Activated naive CD8-positive, alpha-beta T cell treated with anti-CD3 and anti-CD28 coated beads for 36 hours (primary cell): ENCODE measurements at regions not wholly inside any gene's neighbourhood (a gene's known extent, or its start where the extent isn't known, plus 50 kb on each side); places are given as distances from the start of the nearest gene placed in this dataset.

Experiments used
- DNase-seq: peaks from one replicate; pipeline ENCODE4 v3.0.0; 2021
- H3K27ac Mint-ChIP-seq: one replicate; pipeline ENCODE4 v1.8.0; 2022; ENCODE audit warnings: mild to moderate bottlenecking, moderate library complexity, mixed read lengths
- H3K27me3 Mint-ChIP-seq: one replicate; pipeline ENCODE4 v1.8.0; 2022; ENCODE audit warnings: mild to moderate bottlenecking, mixed read lengths
- H3K36me3 Mint-ChIP-seq: one replicate; pipeline ENCODE4 v1.8.0; 2021; ENCODE audit warnings: mild to moderate bottlenecking, mixed read lengths
- H3K4me1 Mint-ChIP-seq: one replicate; pipeline ENCODE4 v1.8.0; 2021; ENCODE audit warnings: mixed read lengths
- H3K4me3 Mint-ChIP-seq: one replicate; pipeline ENCODE4 v1.8.0; 2022; ENCODE audit warnings: mild to moderate bottlenecking, moderate library complexity, mixed read lengths
- H3K9me3 Mint-ChIP-seq: one replicate; pipeline ENCODE4 v1.8.0; 2022; ENCODE audit warnings: mixed read lengths

- Mint-ChIP-seq H3K36me3 (no peaks in the 10 kb centered on the region), H3K9me3 (no peaks in the 10 kb centered on the region), H3K27me3 (no peaks in the 10 kb centered on the region), H3K27ac (no peak overlapping the region), H3K4me3 (no peak overlapping the region), H3K4me1 (no peaks in the 10 kb centered on the region)
- no peak for DNase-seq
Observed at GRCh38 chr10:70939441-70940003, 51.2 kb upstream of the PCBD1 start.

GRCh38 chr10:70940834-70941568 is 52.6 kb upstream of the PCBD1 start:
- no peak for DNase-seq
- no peaks in the 10 kb centered on the region for H3K27me3 Mint-ChIP-seq
- no peak overlapping the region for H3K27ac Mint-ChIP-seq
- H3K4me1 Mint-ChIP-seq = no peaks in the 10 kb centered on the region
- no peaks in the 10 kb centered on the region for H3K36me3 Mint-ChIP-seq
- H3K4me3 Mint-ChIP-seq = no peak overlapping the region
- no peaks in the 10 kb centered on the region for H3K9me3 Mint-ChIP-seq

- no peak overlapping the region for H3K27ac Mint-ChIP-seq
- DNase-seq = no peak
Observed at GRCh38 chr10:70942125-70942524, 53.8 kb upstream of the PCBD1 start.

GRCh38 chr10:70942725-70943124 is 54.4 kb upstream of the PCBD1 start:
- Mint-ChIP-seq H3K9me3 (no peaks in the 10 kb centered on the region), H3K4me3 (no peak overlapping the region), H3K4me1 (no peaks in the 10 kb centered on the region), H3K36me3 (no peaks in the 10 kb centered on the region), H3K27ac (no peak overlapping the region), H3K27me3 (no peaks in the 10 kb centered on the region)
- no peak for DNase-seq

More at GRCh38 chr10:70942125-70942524, 53.8 kb upstream of the PCBD1 start:
- no peak overlapping the region for H3K4me3 Mint-ChIP-seq
- no peaks in the 10 kb centered on the region for H3K4me1 Mint-ChIP-seq
- H3K36me3 Mint-ChIP-seq = no peaks in the 10 kb centered on the region
- no peaks in the 10 kb centered on the region for H3K9me3 Mint-ChIP-seq
- H3K27me3 Mint-ChIP-seq = no peaks in the 10 kb centered on the region

GRCh38 chr10:70943249-70943648 is 54.9 kb upstream of the PCBD1 start:
- Mint-ChIP-seq H3K4me3 (no peak overlapping the region), H3K9me3 (no peaks in the 10 kb centered on the region), H3K4me1 (no peaks in the 10 kb centered on the region), H3K27me3 (no peaks in the 10 kb centered on the region), H3K27ac (no peak overlapping the region), H3K36me3 (no peaks in the 10 kb centered on the region)
- DNase-seq = no peak

GRCh38 chr10:70943841-70944466 is 55.6 kb upstream of the PCBD1 start:
- no peaks in the 10 kb centered on the region for H3K27me3 Mint-ChIP-seq
- no peaks in the 10 kb centered on the region for H3K9me3 Mint-ChIP-seq
- DNase-seq = no peak
- no peaks in the 10 kb centered on the region for H3K4me1 Mint-ChIP-seq
- no peak overlapping the region for H3K4me3 Mint-ChIP-seq
- H3K36me3 Mint-ChIP-seq = no peaks in the 10 kb centered on the region
- H3K27ac Mint-ChIP-seq = no peak overlapping the region

GRCh38 chr10:70950037-70950436 is 61.7 kb upstream of the PCBD1 start:
- Mint-ChIP-seq H3K9me3 (no peaks in the 10 kb centered on the region), H3K27ac (no peak overlapping the region), H3K36me3 (no peaks in the 10 kb centered on the region), H3K4me3 (no peak overlapping the region), H3K4me1 (no peaks in the 10 kb centered on the region), H3K27me3 (no peaks in the 10 kb centered on the region)
- no peak for DNase-seq

- no peaks in the 10 kb centered on the region for H3K4me1 Mint-ChIP-seq
- H3K27me3 Mint-ChIP-seq = no peaks in the 10 kb centered on the region
- no peaks in the 10 kb centered on the region for H3K9me3 Mint-ChIP-seq
- H3K27ac Mint-ChIP-seq = no peak overlapping the region
- no peak for DNase-seq
- no peaks in the 10 kb centered on the region for H3K36me3 Mint-ChIP-seq
- H3K4me3 Mint-ChIP-seq = no peak overlapping the region
Observed at GRCh38 chr10:70950801-70951200, 62.4 kb upstream of the PCBD1 start.

GRCh38 chr10:70952401-70952800 is 64.0 kb upstream of the PCBD1 start:
- no peak for DNase-seq
- Mint-ChIP-seq H3K9me3 (no peaks in the 10 kb centered on the region), H3K4me1 (no peaks in the 10 kb centered on the region), H3K27ac (no peak overlapping the region), H3K27me3 (peaks cover 5% of the 10 kb centered on the region), H3K4me3 (no peak overlapping the region), H3K36me3 (no peaks in the 10 kb centered on the region)

GRCh38 chr10:70952921-70953320 is 64.6 kb upstream of the PCBD1 start:
- DNase-seq = no peak
- Mint-ChIP-seq H3K9me3 (no peaks in the 10 kb centered on the region), H3K27ac (no peak overlapping the region), H3K27me3 (peaks cover 6% of the 10 kb centered on the region), H3K36me3 (no peaks in the 10 kb centered on the region), H3K4me3 (no peak overlapping the region), H3K4me1 (no peaks in the 10 kb centered on the region)

- H3K9me3 Mint-ChIP-seq = no peaks in the 10 kb centered on the region
- peaks cover 6% of the 10 kb centered on the region for H3K27me3 Mint-ChIP-seq
- DNase-seq = no peak
- no peaks in the 10 kb centered on the region for H3K36me3 Mint-ChIP-seq
- no peaks in the 10 kb centered on the region for H3K4me1 Mint-ChIP-seq
- H3K4me3 Mint-ChIP-seq = no peak overlapping the region
- H3K27ac Mint-ChIP-seq = no peak overlapping the region
Observed at GRCh38 chr10:70954381-70955176, 66.2 kb upstream of the PCBD1 start.

- Mint-ChIP-seq H3K36me3 (no peaks in the 10 kb centered on the region), H3K4me3 (no peak overlapping the region), H3K27me3 (peaks cover 6% of the 10 kb centered on the region), H3K9me3 (no peaks in the 10 kb centered on the region), H3K4me1 (no peaks in the 10 kb centered on the region), H3K27ac (no peak overlapping the region)
- DNase-seq = no peak
Observed at GRCh38 chr10:70956029-70956759, 67.8 kb upstream of the PCBD1 start.

GRCh38 chr10:70958396-70958795 is 70.0 kb upstream of the PCBD1 start:
- H3K9me3 Mint-ChIP-seq = no peaks in the 10 kb centered on the region
- H3K4me1 Mint-ChIP-seq = no peaks in the 10 kb centered on the region
- H3K4me3 Mint-ChIP-seq = no peak overlapping the region
- peaks cover 6% of the 10 kb centered on the region for H3K27me3 Mint-ChIP-seq
- H3K27ac Mint-ChIP-seq = no peak overlapping the region
- DNase-seq = no peak
- H3K36me3 Mint-ChIP-seq = no peaks in the 10 kb centered on the region

- no peak overlapping the region for H3K27ac Mint-ChIP-seq
- H3K4me1 Mint-ChIP-seq = no peaks in the 10 kb centered on the region
- H3K27me3 Mint-ChIP-seq = peaks cover 6% of the 10 kb centered on the region
- H3K4me3 Mint-ChIP-seq = no peak overlapping the region
- H3K36me3 Mint-ChIP-seq = no peaks in the 10 kb centered on the region
- H3K9me3 Mint-ChIP-seq = no peaks in the 10 kb centered on the region
- no peak for DNase-seq
Observed at GRCh38 chr10:70960316-70960715, 72.0 kb upstream of the PCBD1 start.
